Adrenal gland (tissue), 9 donors: ENCODE measurements at regions not wholly inside any gene's neighbourhood (a gene's known extent, or its start where the extent isn't known, plus 50 kb on each side); places are given as distances from the start of the nearest gene placed in this dataset.

Source experiments
- DNase-seq, 7 donors: peaks; one replicate each; pipeline ENCODE4 v3.0.0-alpha.2; 2019 to 2020
- H3K27ac ChIP-seq, 5 donors: fragments of 200-600 bp; sonication (generic) in 4 of 5; 1 replicate in 3 of 5; 2 replicates in 2 of 5; pipeline versions ENCODE4 v1.5.1 to v1.8.0; 2016 to 2020; ENCODE audit warnings: mild to moderate bottlenecking in 1 of 5
- H3K27me3 ChIP-seq: fragments of 200-600 bp; 2 replicates; pipeline ENCODE4 v1.8.0; 2021
- H3K36me3 ChIP-seq, 2 donors: fragments of 200-600 bp; replicated peaks in 1 of 2; 1 replicate in 1 of 2; 2 replicates in 1 of 2; pipeline versions ENCODE4 v1.5.1 to v1.8.0; 2018 to 2022
- H3K4me1 ChIP-seq, 2 donors: fragments of 200-600 bp; replicated peaks in 1 of 2; 1 replicate in 1 of 2; 2 replicates in 1 of 2; pipeline versions ENCODE4 v1.5.1 to v1.8.0; 2018 to 2021
- H3K4me3 ChIP-seq, 4 donors: fragments of 200-600 bp; sonication (generic) in 3 of 4; one replicate each; pipeline ENCODE4 v1.5.1; 2016 to 2018
- H3K9me3 ChIP-seq, 3 donors: fragments of 200-600 bp; sonication (generic) in 1 of 3; replicated peaks in 1 of 3; 1 replicate in 2 of 3; 2 replicates in 1 of 3; pipeline versions ENCODE4 v1.5.1 to v1.8.0; 2016 to 2021
- POLR2A ChIP-seq, 2 donors: fragments of 450-650 bp; IDR thresholded peaks; one replicate each; pipeline ENCODE4 v1.6.1; 2017; ENCODE audit warnings: antibody characterized with exemption in 2 of 2, mild to moderate bottlenecking in 2 of 2, moderate library complexity in 1 of 2
- WGBS, 4 donors: extraction: QIAGEN DNeasy Blood & Tissue Kit in 2 of 4; methylation state at CpG; one replicate each; pipeline versions ENCODE4 v1.1.5 to v1.1.7; 2013 to 2017; 5-methylcytosine and 5-hydroxymethylcytosine counted together
- intact Hi-C, 2 donors: fragments of 100-400 bp; cut with DNase I; formaldehyde crosslinking; loops; one replicate each; pipeline versions ENCODE4 v1.14.1 to v1.15.0; 2022 to 2023
- TF ChIP-seq, protein P1 (sequence below), 6 experiments: fragments of 450-650 bp in 4 of 6; fragments of 200-600 bp in 2 of 6; sonication (generic) in 1 of 6; IDR thresholded peaks; 1 replicate in 5 of 6; 2 replicates in 1 of 6; pipeline versions ENCODE4 v1.5.1 to v1.8.0; 2016 to 2021; ENCODE audit warnings: antibody characterized with exemption in 6 of 6, mild to moderate bottlenecking in 2 of 6, moderate library complexity in 1 of 6
- donor health status: healthy with polysubstance abuse.
- donor health status: Bipolar disorder and iron deficiency.
- donor health status: DM: yes; HTN: yes; CAD: no.
- donor health status: DM: no; HTN: no; CAD: no.
- donor health status: DM: no; HTN: no; CAD: no.

DNA sequence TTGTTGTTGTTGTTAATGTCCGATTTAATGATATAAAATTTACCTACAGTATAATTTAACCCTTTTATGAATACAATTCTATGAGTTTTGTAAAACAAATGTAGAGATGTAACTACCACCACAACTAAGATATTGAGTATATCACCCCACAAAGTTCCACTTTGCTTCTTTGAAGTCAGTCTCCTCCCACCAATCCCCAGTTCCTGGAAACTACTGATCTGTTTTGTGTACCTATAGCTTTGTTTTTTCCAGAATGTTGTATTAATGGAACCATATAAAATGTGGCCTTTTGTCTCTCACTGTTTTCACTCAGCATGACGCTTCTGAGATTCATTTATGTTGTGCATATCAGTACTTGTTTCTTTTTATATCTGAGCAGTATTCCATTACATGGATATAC, 52.3 kb upstream of the FAM9C start:
- H3K4me1 ChIP-seq, result peaks cover 18 to 27% of the 10 kb centered on the region in 2 donors
- no peak overlapping the region for H3K27ac ChIP-seq
- no peak for DNase-seq
- intact Hi-C loops, result no loop called here
- no peaks in the 10 kb centered on the region for H3K27me3 ChIP-seq
- 74 to 88% (median 81%) methylated on average over 2 of the region's 2 CpGs for WGBS, 4 donors
- no peaks in the 10 kb centered on the region for H3K9me3 ChIP-seq
- TF ChIP-seq POLR2A (IDR thresholded peaks at IDR 0.05), result no peak
- TF ChIP-seq, protein P1, sequence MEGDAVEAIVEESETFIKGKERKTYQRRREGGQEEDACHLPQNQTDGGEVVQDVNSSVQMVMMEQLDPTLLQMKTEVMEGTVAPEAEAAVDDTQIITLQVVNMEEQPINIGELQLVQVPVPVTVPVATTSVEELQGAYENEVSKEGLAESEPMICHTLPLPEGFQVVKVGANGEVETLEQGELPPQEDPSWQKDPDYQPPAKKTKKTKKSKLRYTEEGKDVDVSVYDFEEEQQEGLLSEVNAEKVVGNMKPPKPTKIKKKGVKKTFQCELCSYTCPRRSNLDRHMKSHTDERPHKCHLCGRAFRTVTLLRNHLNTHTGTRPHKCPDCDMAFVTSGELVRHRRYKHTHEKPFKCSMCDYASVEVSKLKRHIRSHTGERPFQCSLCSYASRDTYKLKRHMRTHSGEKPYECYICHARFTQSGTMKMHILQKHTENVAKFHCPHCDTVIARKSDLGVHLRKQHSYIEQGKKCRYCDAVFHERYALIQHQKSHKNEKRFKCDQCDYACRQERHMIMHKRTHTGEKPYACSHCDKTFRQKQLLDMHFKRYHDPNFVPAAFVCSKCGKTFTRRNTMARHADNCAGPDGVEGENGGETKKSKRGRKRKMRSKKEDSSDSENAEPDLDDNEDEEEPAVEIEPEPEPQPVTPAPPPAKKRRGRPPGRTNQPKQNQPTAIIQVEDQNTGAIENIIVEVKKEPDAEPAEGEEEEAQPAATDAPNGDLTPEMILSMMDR (IDR thresholded peaks at IDR 0.05), result no peak
- H3K4me3 ChIP-seq, result no peak overlapping the region
- H3K36me3 ChIP-seq, result no peaks in the 10 kb centered on the region

DNA sequence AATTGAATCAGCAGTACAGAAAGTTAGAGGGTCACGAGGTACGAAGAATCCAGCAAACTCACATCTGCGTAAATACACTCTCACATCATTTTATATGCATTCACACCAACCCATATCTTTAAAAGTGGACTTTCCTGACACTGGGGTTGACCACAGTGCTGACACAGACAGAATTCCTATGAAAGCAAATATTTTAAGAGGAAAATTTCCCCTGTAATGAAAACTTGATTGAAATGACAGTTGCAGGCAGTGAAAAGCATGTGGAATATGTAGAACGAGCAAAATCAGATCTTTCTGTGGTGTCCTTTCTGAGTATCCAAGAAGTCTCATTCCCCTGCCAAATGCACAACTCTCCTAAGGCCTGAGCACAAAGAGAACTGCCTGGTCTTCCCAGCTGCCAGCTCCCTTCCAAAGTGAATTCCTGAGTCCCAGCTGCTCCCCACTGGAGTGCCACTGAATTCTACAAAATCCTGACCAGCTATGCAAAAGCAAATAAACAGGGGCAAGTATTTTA, 50.5 kb upstream of the FAM9C start:
- no peaks in the 10 kb centered on the region for H3K9me3 ChIP-seq
- peaks cover 5 to 15% of the 10 kb centered on the region in 2 donors for H3K4me1 ChIP-seq
- TF ChIP-seq POLR2A (IDR thresholded peaks at IDR 0.05), result no peak
- TF ChIP-seq, protein P1 (IDR thresholded peaks at IDR 0.05), result no peak
- H3K4me3 ChIP-seq, result no peak overlapping the region
- DNase-seq, result no peak
- H3K36me3 ChIP-seq, result no peaks in the 10 kb centered on the region
- H3K27me3 ChIP-seq, result no peaks in the 10 kb centered on the region
- 71 to 82% (median 79%) methylated on average over 4 of the region's 4 CpGs for WGBS, 4 donors
- intact Hi-C loops, result no loop called here
- H3K27ac ChIP-seq, result no peak overlapping the region

GRCh38 chrX:13094374-13094773, 50.0 kb upstream of the FAM9C start:
- H3K27ac ChIP-seq, result no peak overlapping the region
- DNase-seq, result no peak
- no peaks in the 10 kb centered on the region for H3K9me3 ChIP-seq
- peaks cover 0 to 12% of the 10 kb centered on the region in 2 donors for H3K4me1 ChIP-seq
- no peaks in the 10 kb centered on the region for H3K27me3 ChIP-seq
- H3K4me3 ChIP-seq, result no peak overlapping the region
- TF ChIP-seq, protein P1 (IDR thresholded peaks at IDR 0.05), result no peak
- TF ChIP-seq POLR2A (IDR thresholded peaks at IDR 0.05), result no peak
- H3K36me3 ChIP-seq, result no peaks in the 10 kb centered on the region
- intact Hi-C loops, result no loop called here
